ENCODE measurements at regions not wholly inside any gene's neighbourhood (a gene's known extent, or its start where the extent isn't known, plus 50 kb on each side); places are given as distances from the start of the nearest gene placed in this dataset.
A peak's percentile ranks its signal among the peaks of the same experiment; 100 is the strongest.

GRCh38 chr4:85228264-85228663, 246.7 kb upstream of the ARHGAP24 start:
- no peak overlapping the region for H2BK15ac ChIP-seq (ENCODE audit: low read depth, low read length)
- H4K91ac ChIP-seq (ENCODE audit: insufficient read length, low read depth, low read length): no peak overlapping the region
- H2BK5ac ChIP-seq (ENCODE audit: insufficient read length, low read length): no peak overlapping the region
- no peak overlapping the region for H4K5ac ChIP-seq (ENCODE audit: insufficient read length, low read depth, low read length)
- H3K4me1 Mint-ChIP-seq: peaks cover 2 to 6% of the 10 kb centered on the region in 2 experiments; a peak in 2 of 4 replicates
- H3K27ac ChIP-seq (ENCODE audit: insufficient read length, low read depth, low read length): no peak overlapping the region
- no peak overlapping the region for H2AFZ ChIP-seq (ENCODE audit: low read length)
- no peak overlapping the region for H2AK5ac ChIP-seq (ENCODE audit: insufficient read length, low read length)
- DNase-seq: no peak
- no peaks in the 10 kb centered on the region for H3K79me2 ChIP-seq (ENCODE audit: insufficient read depth, low read length)
- no peak overlapping the region for H2BK12ac ChIP-seq (ENCODE audit: insufficient read length, low read depth, low read length)
- no peak overlapping the region for H3T11ph ChIP-seq (ENCODE audit: low read length)
- H3K23me2 ChIP-seq (ENCODE audit: insufficient read length, low read depth, low read length, poor library complexity, severe bottlenecking): no peaks in the 10 kb centered on the region
- H3K4ac ChIP-seq (ENCODE audit: low read depth, low read length): no peak overlapping the region
- no peaks in the 10 kb centered on the region for H3K4me1 ChIP-seq (ENCODE audit: insufficient read depth, low read length)
- H3K9me3 ChIP-seq (ENCODE audit: control insufficient read depth, low read depth, low read length): no peaks in the 10 kb centered on the region
- H3K56ac ChIP-seq (ENCODE audit: insufficient read length, low read depth, low read length): no peak overlapping the region
- no peaks in the 10 kb centered on the region for H3K79me1 ChIP-seq (ENCODE audit: insufficient read depth, low read depth, low read length, poor library complexity, severe bottlenecking)
- no peaks in the 10 kb centered on the region for H3K27me3 ChIP-seq (ENCODE audit: insufficient read depth, low read length)
- peak; percentile 49 for TF ChIP-seq CTCF (conservative IDR thresholded peaks at IDR 0.05)
- no peaks in the 10 kb centered on the region for H4K20me1 ChIP-seq (ENCODE audit: control insufficient read depth, insufficient read depth, insufficient read length)
- no CpG with 5 or more reads among the region's 2 CpGs for WGBS (ENCODE audit: extremely low coverage, insufficient read length, low lambda C conversion rate)
- H3K36me3 Mint-ChIP-seq (ENCODE audit: insufficient read depth in 1 of 3, low read depth in 3 of 3): peaks cover 2 to 13% (median 7%) of the 10 kb centered on the region in 3 experiments; a peak in 4 of 7 replicates
- no peak overlapping the region for H3K18ac ChIP-seq (ENCODE audit: insufficient read length, low read depth, low read length)
- H3K4me3 Mint-ChIP-seq: no peak overlapping the region
- H3K14ac ChIP-seq (ENCODE audit: insufficient read depth, low read length): no peak overlapping the region
- no peak overlapping the region for H3K4me2 ChIP-seq (ENCODE audit: insufficient read depth, insufficient read length, low read length)
- no peak overlapping the region for H2BK20ac ChIP-seq (ENCODE audit: low read depth, low read length, poor library complexity, severe bottlenecking)
- H3K9me3 Mint-ChIP-seq: peaks cover 16 to 20% of the 10 kb centered on the region in 2 experiments
- no peaks in the 10 kb centered on the region for H3K27me3 Mint-ChIP-seq (ENCODE audit: low read depth)
- no peak overlapping the region for H3K9ac ChIP-seq (ENCODE audit: extremely low read depth, insufficient read length, low read length)
- H3K23ac ChIP-seq (ENCODE audit: insufficient read length, low read depth, low read length): no peak overlapping the region
- no peak overlapping the region for H4K8ac ChIP-seq (replicated peaks; ENCODE audit: insufficient read length, low read depth, low read length)
- H3K27ac Mint-ChIP-seq: no peak overlapping the region
- H2BK120ac ChIP-seq (ENCODE audit: low read depth, low read length, poor library complexity, severe bottlenecking): no peak overlapping the region

Measured in H9 (cell line).